ENCODE measurements at regions not wholly inside any gene's neighbourhood (a gene's known extent, or its start where the extent isn't known, plus 50 kb on each side); places are given as distances from the start of the nearest gene placed in this dataset.

DNA sequence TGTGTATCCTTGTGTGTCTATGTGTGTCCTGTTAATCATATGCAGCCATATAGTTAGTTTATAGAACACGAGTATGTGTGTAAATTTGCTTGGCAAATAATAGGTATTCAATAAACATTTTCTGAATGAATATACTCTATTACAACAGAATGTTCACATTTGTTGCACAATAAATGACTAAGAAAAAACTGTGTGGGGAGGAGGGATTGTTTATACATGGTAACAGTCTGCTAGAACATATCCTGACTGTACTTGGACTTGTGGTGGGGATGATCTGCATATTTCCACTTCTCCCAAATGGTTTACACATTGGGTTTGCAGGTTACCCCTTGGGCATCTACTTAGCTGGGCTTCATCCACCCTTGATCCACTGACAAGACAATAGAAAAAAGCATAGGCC, 194.6 kb downstream of the INSC start:
- BruUV-seq (replicated peaks), result no TSS peak
- Histone ChIP-seq H3K4me1 (ENCODE audit: insufficient read depth, low read length, poor library complexity, severe bottlenecking) (peaks cover 12% of the 10 kb centered on the region), H3K27ac (ENCODE audit: low read depth, low read length, poor library complexity, severe bottlenecking) (no peak overlapping the region), H3K9me3 (ENCODE audit: low read depth, low read length, poor library complexity, severe bottlenecking) (no peaks in the 10 kb centered on the region), H3K36me3 (ENCODE audit: insufficient read depth, low read length, poor library complexity, severe bottlenecking) (no peaks in the 10 kb centered on the region), H3K27me3 (replicated peaks; ENCODE audit: insufficient read depth, low read depth, low read length, poor library complexity) (no peaks in the 10 kb centered on the region), H3K4me3 (ENCODE audit: low read depth, low read length, poor library complexity, severe bottlenecking) (no peak overlapping the region)
- intact Hi-C loops (cut with micrococcal nuclease; ENCODE audit: unreplicated experiment), result no loop called here
- DNase-seq (ENCODE audit: low spot score), result no peak
- CTCF ChIA-PET, result no interaction called here
- TF ChIP-seq, protein P1, sequence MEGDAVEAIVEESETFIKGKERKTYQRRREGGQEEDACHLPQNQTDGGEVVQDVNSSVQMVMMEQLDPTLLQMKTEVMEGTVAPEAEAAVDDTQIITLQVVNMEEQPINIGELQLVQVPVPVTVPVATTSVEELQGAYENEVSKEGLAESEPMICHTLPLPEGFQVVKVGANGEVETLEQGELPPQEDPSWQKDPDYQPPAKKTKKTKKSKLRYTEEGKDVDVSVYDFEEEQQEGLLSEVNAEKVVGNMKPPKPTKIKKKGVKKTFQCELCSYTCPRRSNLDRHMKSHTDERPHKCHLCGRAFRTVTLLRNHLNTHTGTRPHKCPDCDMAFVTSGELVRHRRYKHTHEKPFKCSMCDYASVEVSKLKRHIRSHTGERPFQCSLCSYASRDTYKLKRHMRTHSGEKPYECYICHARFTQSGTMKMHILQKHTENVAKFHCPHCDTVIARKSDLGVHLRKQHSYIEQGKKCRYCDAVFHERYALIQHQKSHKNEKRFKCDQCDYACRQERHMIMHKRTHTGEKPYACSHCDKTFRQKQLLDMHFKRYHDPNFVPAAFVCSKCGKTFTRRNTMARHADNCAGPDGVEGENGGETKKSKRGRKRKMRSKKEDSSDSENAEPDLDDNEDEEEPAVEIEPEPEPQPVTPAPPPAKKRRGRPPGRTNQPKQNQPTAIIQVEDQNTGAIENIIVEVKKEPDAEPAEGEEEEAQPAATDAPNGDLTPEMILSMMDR (conservative IDR thresholded peaks at IDR 0.05; ENCODE audit: low read depth, low read length), result no peak
- TF ChIP-seq EZH2 (IDR thresholded peaks at IDR 0.05; ENCODE audit: borderline replicate concordance, low read depth, low read length, poor library complexity, severe bottlenecking), result no peak
- POLR2A ChIA-PET (ENCODE audit: low non-redundant PET), result no interaction called here

GRCh38 chr11:15313862-15314261, 199.1 kb downstream of the INSC start:
- CTCF ChIA-PET, result no interaction called here

DNA sequence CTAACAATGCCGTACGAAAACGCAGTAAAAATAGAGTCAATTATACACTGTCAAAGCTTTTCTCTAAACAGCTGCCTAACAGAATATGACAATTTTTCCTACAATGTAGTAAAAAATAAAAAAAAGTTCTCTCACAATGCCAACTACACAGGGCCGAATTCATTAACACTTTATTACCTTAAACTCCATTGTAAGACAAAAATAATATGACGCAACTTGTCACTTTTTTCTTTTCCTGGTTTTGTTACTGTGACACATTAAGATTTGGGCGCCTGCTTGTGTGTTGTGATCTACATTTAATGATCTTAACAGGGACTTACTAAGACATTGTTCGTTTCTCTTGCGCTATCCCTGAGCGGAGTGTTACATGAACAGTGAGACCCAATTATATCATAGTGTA, 204.1 kb downstream of the INSC start:
- TF ChIP-seq, protein P1 (conservative IDR thresholded peaks at IDR 0.05; ENCODE audit: low read depth, low read length), result no peak
- no peak for TF ChIP-seq EZH2 (IDR thresholded peaks at IDR 0.05; ENCODE audit: borderline replicate concordance, low read depth, low read length, poor library complexity, severe bottlenecking)
- ChIA-PET CTCF (no interaction called here), POLR2A (ENCODE audit: low non-redundant PET) (no interaction called here)
- no peak overlapping the region for H3K27ac ChIP-seq (ENCODE audit: low read depth, low read length, poor library complexity, severe bottlenecking)
- H3K4me3 ChIP-seq (ENCODE audit: low read depth, low read length, poor library complexity, severe bottlenecking), result no peak overlapping the region
- intact Hi-C loops (cut with micrococcal nuclease; ENCODE audit: unreplicated experiment), result no loop called here
- H3K36me3 ChIP-seq (ENCODE audit: insufficient read depth, low read length, poor library complexity, severe bottlenecking), result no peaks in the 10 kb centered on the region
- no peaks in the 10 kb centered on the region for H3K27me3 ChIP-seq (replicated peaks; ENCODE audit: insufficient read depth, low read depth, low read length, poor library complexity)
- no peaks in the 10 kb centered on the region for H3K4me1 ChIP-seq (ENCODE audit: insufficient read depth, low read length, poor library complexity, severe bottlenecking)
- BruUV-seq (replicated peaks), result no TSS peak
- H3K9me3 ChIP-seq (ENCODE audit: low read depth, low read length, poor library complexity, severe bottlenecking), result no peaks in the 10 kb centered on the region
- no peak for DNase-seq (ENCODE audit: low spot score)

More at GRCh38 chr11:15313862-15314261, 199.1 kb downstream of the INSC start:
- Histone ChIP-seq H3K4me3 (ENCODE audit: low read depth, low read length, poor library complexity, severe bottlenecking) (no peak overlapping the region), H3K4me1 (ENCODE audit: insufficient read depth, low read length, poor library complexity, severe bottlenecking) (no peaks in the 10 kb centered on the region), H3K27me3 (replicated peaks; ENCODE audit: insufficient read depth, low read depth, low read length, poor library complexity) (no peaks in the 10 kb centered on the region), H3K9me3 (ENCODE audit: low read depth, low read length, poor library complexity, severe bottlenecking) (no peaks in the 10 kb centered on the region), H3K36me3 (ENCODE audit: insufficient read depth, low read length, poor library complexity, severe bottlenecking) (no peaks in the 10 kb centered on the region), H3K27ac (ENCODE audit: low read depth, low read length, poor library complexity, severe bottlenecking) (no peak overlapping the region)
- no TSS peak for BruUV-seq (replicated peaks)
- intact Hi-C loops (cut with micrococcal nuclease; ENCODE audit: unreplicated experiment), result no loop called here
- POLR2A ChIA-PET (ENCODE audit: low non-redundant PET), result no interaction called here
- no peak for TF ChIP-seq EZH2 (IDR thresholded peaks at IDR 0.05; ENCODE audit: borderline replicate concordance, low read depth, low read length, poor library complexity, severe bottlenecking)
- TF ChIP-seq, protein P1 (conservative IDR thresholded peaks at IDR 0.05; ENCODE audit: low read depth, low read length), result no peak
- DNase-seq (ENCODE audit: low spot score), result no peak
